ENCODE measurements at regions not wholly inside any gene's neighbourhood (a gene's known extent, or its start where the extent isn't known, plus 50 kb on each side); places are given as distances from the start of the nearest gene placed in this dataset.

GRCh38 chr3:107436029-107436428 is 58.8 kb downstream of the CCDC54 start:
- H3K4me2 ChIP-seq (ENCODE audit: low read depth, low read length), result no peak overlapping the region
- no peaks in the 10 kb centered on the region for H3K9me3 ChIP-seq (ENCODE audit: low read length)
- no peak for ATAC-seq
- H3K27me3 ChIP-seq (ENCODE audit: control insufficient read depth in 1 of 2, insufficient read depth in 2 of 2, low read length in 2 of 2), result peaks cover 0 to 12% of the 10 kb centered on the region in 2 experiments; a peak in 3 of 5 replicates
- DNase-seq (ENCODE audit: low spot score), result no peak
- peaks cover 11% of the 10 kb centered on the region for H3K4me1 ChIP-seq (ENCODE audit: insufficient read depth, low read length)
- no peaks in the 10 kb centered on the region for H3K36me3 ChIP-seq (replicated peaks in 1 of 2; ENCODE audit: control insufficient read depth in 1 of 2, insufficient read depth in 2 of 2, low read length in 2 of 2)
- BruUV-seq (replicated peaks), result no TSS peak
- no peak for FAIRE-seq
- intact Hi-C loops (cut with micrococcal nuclease; ENCODE audit: unreplicated experiment) (no loop called here), in situ Hi-C loops (cut with HindIII; ENCODE audit: extremely low pct_ligation_motif_present, low pct_unique_long_range_greater_than_20kb) (no loop called here)
- POLR2A ChIA-PET, result no interaction called here
- TF ChIP-seq ZNF644 (CRISPR knock-in tag; IDR thresholded peaks at IDR 0.05; ENCODE audit: low read depth) (no peak), PLRG1 (conservative IDR thresholded peaks at IDR 0.05) (no peak), MIER2 (CRISPR knock-in tag; IDR thresholded peaks at IDR 0.05) (no peak), SMARCC2 (IDR thresholded peaks at IDR 0.05) (no peak), PHF21A (CRISPR knock-in tag; IDR thresholded peaks at IDR 0.05) (no peak), KLF16 (CRISPR knock-in tag; IDR thresholded peaks at IDR 0.05) (no peak), MAFK (conservative IDR thresholded peaks at IDR 0.05 in 1 of 2, IDR thresholded peaks at IDR 0.05 in 1 of 2; ENCODE audit: low read length in 2 of 2) (no peak), KLF9 (CRISPR knock-in tag; IDR thresholded peaks at IDR 0.05; ENCODE audit: low read depth) (no peak), TSC22D2 (CRISPR knock-in tag; IDR thresholded peaks at IDR 0.05; ENCODE audit: borderline replicate concordance) (no peak), ZNF17 (CRISPR knock-in tag; IDR thresholded peaks at IDR 0.05) (no peak)
- TF ChIP-seq, protein P1, sequence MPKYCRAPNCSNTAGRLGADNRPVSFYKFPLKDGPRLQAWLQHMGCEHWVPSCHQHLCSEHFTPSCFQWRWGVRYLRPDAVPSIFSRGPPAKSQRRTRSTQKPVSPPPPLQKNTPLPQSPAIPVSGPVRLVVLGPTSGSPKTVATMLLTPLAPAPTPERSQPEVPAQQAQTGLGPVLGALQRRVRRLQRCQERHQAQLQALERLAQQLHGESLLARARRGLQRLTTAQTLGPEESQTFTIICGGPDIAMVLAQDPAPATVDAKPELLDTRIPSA (CRISPR knock-in tag; IDR thresholded peaks at IDR 0.05; ENCODE audit: borderline replicate concordance), result no peak
- TF ChIP-seq, protein P2, sequence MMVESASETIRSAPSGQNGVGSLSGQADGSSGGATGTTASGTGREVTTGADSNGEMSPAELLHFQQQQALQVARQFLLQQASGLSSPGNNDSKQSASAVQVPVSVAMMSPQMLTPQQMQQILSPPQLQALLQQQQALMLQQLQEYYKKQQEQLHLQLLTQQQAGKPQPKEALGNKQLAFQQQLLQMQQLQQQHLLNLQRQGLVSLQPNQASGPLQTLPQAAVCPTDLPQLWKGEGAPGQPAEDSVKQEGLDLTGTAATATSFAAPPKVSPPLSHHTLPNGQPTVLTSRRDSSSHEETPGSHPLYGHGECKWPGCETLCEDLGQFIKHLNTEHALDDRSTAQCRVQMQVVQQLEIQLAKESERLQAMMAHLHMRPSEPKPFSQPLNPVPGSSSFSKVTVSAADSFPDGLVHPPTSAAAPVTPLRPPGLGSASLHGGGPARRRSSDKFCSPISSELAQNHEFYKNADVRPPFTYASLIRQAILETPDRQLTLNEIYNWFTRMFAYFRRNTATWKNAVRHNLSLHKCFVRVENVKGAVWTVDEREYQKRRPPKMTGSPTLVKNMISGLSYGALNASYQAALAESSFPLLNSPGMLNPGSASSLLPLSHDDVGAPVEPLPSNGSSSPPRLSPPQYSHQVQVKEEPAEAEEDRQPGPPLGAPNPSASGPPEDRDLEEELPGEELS (CRISPR knock-in tag; IDR thresholded peaks at IDR 0.05), result no peak
- no peaks in the 10 kb centered on the region for H3K79me2 ChIP-seq (ENCODE audit: insufficient read depth, low read length)
- no peaks in the 10 kb centered on the region for H4K20me1 ChIP-seq (ENCODE audit: insufficient read depth, low read length)
- H3K4me3 ChIP-seq (replicated peaks in 1 of 3; ENCODE audit: insufficient read depth in 1 of 3, low read depth in 2 of 3, low read length in 3 of 3), result no peak overlapping the region
- H3K27ac ChIP-seq (ENCODE audit: extremely low read length, insufficient read depth, low read length), result no peak overlapping the region
- CTCF ChIA-PET (ENCODE audit: low intra/inter-chr PET ratio, low total read pairs), result no interaction called here
- H2AFZ ChIP-seq (ENCODE audit: low read length), result no peak overlapping the region
- no peak overlapping the region for H3K9ac ChIP-seq (ENCODE audit: insufficient read depth, low read depth, low read length)
